ENCODE measurements at regions not wholly inside any gene's neighbourhood (a gene's known extent, or its start where the extent isn't known, plus 50 kb on each side); places are given as distances from the start of the nearest gene placed in this dataset.
"Not testable (repeated sequence)": the region's sequence is repeated elsewhere in the genome, so short reads cannot be mapped to it uniquely, and the experiment has no call there.

DNA sequence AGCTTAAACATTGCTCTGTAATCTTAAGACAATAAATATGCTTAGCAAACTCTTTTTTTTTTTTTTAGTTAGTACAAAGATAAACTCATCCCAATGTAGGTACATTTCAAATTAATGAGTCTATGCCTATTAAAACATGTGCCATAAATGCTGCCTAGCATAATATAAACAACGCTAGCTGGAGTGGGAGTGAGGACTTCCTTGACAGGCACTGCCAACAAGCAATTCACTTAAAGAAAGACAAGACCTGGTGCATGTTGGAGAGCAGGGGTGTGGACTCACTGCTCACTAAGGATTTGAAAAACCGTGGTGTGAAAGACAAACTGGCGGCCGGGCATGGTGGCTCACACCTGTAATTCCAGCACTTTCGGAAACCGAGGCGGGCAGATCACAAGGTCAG lies 187.2 kb upstream of the RGS6 start:
- no peak for DNase-seq (ENCODE audit: low read depth)

DNA sequence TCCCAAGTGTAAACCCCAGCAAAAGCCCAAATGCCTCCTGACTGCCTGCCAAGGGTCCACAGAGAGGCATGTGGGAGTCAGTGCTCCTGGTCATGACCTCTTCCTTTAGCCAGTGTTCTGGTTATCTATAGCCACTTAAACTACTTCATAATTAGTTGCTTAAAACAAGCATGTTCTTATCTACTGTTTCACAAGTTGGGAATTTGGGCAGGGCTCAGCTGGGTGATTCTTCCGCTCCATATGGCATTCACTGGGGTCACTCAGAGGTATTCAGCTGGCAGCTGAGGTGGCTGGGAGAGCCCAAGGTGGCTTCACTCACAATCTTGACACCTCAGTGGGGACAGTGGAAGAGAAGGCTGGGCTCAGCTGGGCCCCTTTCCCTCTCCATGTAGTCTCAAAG lies 184.0 kb upstream of the RGS6 start:
- DNase-seq (ENCODE audit: low read depth): no peak

DNA sequence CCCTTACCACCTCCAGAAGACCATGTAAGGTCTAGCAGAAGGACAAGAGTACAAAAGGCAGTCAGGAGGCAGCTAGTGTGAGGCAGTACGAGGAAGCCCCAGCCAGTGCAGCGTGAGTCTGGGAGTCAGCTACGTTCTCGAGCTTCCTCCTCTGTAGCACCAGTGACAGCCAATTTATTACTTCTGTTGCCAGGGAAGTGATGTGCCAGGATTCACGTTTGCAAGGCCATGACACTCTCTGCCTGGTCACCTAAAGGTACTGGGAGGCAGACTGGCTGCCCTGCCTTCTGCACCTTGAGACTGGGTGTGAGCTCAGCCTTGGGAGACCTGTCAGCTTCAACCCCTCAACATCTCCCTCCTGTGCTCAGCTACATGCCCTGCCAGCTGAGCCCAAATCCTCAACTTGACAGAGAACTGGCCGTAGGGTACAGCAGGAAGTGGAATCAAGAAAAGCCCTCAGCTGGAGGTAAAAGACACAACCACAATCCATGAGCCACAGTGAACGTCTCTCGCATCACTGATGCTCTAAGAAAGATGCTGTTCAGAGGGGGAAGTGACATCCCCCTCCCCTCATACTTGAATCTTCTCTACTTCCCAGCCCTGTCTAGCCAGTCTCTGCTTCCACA lies 182.5 kb upstream of the RGS6 start:
- DNase-seq (ENCODE audit: low read depth): no peak

DNA sequence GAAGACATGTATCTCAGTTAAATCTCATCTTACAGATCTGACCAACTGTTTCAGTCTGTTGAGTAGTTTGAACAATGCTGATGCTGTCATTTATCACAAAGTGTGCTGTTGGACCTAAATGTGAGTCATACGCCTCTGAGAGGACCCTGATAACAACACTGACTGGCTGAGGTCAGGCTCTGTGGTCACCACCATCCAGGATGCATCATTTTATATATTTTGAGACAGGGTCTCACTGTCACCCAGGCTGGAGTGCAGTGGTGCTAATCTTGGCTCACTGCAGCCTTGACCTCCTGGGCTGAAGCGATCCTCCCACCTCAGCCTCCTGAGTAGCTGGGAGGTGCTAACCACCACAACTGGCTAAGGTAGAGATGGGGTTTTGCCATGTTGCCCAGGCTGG lies 181.0 kb upstream of the RGS6 start:
- no peak for DNase-seq (ENCODE audit: low read depth)

DNA sequence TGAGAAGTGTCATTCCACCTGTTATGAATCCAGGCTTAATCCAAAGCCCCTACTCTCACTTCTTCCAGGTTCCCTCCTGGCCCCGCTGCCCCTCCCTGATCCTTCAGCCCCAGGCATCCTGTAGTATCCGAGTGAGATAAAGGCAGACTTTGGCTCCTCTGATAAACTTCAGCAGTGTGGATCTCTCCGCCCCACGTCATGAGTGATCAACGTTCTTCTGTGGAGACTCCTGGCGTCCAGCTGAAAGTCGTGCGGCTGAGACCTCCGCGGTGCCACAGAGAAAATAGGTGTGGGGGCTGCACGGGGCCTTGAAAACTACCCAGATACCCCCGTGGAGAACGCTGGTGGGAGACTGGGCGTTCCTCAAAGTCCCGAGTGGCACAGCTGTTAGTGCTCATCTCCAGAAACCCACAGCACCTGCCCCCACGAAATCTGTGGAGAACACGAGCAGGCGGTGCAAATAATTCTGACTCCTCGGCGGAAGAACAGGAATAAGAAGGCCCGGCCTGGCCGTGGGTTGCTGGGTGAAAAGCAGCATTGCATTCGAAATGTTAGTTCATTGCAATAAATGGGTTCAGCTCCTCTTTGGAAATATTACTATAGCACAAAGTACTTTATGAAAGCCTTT lies 180.0 kb upstream of the RGS6 start:
- no peak for DNase-seq (ENCODE audit: low read depth)

DNA sequence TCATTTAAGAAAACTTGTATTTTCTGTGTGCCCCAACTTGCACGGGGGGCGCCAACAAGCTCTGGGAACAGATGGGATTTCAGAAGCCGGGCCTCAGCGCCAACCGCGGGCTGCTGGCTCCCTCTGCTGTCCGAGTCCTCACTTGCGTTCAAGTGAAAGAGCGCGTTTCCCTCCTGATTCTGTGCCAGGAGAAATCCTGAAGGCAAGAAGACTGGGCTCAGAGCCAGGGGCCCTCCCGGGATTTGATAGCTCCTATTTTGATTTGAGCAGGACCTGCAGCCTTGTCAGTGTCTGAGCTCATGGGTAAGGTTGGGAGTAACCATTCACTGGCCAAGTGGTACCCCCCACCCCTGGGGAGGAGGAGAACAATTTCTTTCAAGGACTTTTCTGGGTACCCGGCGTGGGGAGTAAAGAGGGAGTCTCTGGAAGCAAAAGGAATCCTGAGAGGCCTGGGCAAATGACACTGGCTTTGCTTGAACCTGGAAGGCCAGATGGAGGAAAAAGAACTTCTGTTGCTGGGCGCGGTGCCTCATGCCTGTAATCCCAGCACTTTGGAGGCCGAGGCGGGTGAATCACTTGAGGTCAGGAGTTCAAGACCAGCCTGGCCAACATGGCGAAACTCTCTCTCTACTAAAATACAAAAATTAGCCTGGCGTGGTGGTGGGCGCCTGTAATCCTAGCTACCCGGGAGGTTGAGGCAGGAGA lies 179.0 kb upstream of the RGS6 start:
- peak; percentile 52 for DNase-seq (ENCODE audit: low read depth)

DNA sequence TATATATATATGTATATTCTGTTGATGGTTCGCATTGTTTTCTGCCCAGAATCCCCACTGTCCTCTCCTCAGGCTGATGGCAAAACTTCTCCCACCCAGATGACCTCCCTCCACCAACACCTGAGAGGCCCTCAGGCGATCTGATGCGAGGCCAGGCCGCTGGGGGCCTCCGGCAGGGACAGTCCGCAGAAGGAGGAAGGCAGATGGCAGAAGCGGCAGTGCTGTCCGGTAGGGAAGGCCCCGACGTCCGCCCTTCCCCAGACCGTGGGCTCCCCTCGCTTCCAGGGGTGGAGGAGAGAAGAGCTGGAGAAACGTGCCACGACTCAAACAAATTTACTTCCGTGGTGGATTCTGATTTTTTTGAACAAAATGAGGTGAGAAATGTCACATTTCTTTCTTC lies 178.3 kb upstream of the RGS6 start:
- DNase-seq (ENCODE audit: low read depth): no peak

DNA sequence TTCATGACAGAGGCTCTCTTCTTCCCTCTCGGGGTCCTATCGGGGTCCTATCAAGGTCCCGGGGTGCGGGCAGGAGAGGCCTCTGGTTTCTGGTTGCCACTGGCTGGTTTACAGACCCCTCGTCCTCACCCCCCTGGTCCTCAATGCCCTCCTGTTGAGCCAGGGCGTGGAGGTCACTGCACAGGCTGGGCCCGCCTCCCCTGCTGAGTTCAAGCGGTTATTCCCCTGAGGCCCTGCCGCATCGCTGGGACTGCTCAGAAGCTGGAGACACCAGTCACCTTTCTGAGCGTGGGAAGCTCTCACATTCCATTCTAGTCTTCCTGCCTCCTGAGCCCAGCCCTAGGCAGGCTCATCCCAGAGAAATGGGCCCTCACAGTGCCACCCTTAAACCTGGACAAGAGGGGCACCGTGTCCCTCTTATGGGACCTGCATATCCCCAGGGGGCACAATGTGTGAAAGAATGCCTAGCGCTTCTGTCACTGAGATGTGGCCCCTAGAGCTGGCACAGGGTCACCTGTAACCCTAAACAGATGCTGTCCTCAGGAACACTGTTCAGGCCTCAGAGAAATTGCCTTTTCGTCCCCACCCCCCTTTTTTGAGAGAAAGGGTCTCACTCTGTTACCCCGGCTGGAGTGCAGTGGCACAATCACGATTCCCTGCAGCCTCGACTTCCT lies 177.7 kb upstream of the RGS6 start:
- DNase-seq (ENCODE audit: low read depth): no peak

DNA sequence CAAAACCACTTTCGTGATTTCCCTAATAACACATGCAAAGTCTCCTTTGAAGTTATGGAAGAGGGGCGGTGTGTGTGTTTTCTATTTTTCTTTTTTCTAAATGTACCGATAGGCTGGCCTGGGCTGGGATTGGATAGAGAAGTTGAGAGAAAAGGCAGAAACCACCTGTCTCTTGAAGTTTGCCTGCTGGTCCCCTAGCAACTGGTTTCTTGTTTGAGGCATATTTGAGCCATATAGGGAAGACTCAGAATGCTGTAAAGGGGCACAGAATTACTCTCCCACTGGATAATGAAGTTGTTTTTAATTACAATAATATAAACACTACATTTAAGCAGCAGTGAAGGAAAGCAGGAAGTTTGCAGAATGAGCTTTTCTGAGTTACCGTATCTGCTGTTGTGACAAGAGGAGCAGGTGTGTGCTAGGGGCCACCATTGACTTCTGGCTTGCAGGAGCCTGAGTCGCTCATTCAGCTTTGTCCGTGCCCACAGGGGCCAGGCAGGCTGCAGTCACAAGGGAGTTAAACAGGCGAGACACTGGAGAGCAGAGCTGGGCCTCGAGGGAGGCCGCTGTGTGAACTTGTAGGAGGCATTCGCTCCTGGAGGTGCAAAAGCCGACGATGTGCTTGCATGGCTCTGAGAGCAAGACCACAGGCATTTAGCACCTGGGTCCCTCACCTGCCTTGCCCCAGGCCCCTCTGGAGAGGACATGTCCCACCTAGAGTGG lies 173.8 kb upstream of the RGS6 start:
- DNase-seq (ENCODE audit: low read depth): no peak

DNA sequence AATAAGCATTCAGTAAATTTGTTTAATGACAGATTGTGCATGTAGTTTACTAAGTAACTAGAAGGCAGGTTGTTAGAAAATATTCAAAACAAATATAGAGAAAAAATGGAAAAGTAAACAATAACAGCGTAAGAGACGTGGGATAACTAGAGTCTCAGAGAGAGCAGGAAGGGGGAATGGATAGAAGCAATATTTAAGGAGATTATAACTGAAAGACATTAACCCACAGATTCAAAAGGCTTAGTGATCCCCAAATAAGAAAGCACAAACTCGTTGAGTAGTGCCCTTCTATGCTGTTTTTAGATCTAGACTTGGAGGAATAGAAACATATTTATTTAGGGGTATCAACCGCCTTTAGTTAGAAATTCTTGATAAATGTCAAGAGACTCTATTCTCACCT lies 169.7 kb upstream of the RGS6 start:
- DNase-seq (ENCODE audit: low read depth): no peak

DNA sequence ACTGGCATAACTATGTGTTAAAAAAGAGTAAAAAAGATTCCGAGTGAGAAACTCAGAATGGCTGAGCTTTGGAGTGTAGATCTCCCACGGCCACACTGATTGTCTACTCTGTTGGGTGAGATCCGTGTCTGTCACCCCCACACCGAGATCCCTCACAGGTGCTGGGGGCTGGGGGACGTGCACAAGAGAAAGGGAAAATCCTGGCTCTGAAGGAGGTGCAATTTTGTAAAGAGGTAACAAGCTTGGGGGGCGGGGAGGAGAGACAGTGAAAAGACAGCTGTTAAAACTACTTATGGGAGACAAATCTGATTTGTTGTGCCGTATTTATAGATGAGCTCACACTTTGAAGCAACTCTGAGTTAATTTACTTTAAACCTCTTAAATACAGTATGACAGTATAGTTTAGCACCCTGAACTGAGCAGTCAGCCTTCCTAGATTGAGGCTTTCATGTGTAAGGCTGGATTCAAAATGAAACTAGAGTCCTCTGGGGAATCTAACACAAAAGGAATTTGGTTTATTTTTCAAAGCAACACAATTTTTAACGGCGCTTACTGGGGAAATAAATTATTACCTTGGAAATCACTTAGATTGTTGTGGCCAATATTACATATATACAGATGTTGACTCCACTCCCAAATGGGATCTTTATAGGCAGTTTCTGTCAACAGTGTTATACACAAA lies 167.4 kb upstream of the RGS6 start:
- DNase-seq (ENCODE audit: low read depth): no peak

DNA sequence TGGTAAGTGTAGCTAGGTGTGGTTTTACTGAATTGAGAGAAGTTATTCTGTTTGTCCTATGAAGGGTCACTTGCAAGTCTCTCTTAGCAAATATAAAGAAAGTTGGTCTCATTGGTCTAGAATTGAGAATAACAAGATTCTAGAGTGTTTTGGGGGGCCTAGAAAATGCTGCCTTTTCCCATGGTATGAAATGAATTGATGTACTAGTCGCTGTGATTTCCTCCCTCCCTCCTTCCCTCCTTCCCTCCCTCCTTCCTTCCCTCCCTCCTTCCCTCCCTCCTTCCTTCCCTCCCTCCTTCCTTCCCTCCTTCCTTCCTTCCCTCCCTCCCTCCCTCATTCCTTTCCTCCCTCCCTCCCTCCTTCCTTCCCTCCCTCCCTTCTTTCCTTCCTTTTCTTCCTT lies 166.7 kb upstream of the RGS6 start:
- DNase-seq (ENCODE audit: low read depth): no peak

DNA sequence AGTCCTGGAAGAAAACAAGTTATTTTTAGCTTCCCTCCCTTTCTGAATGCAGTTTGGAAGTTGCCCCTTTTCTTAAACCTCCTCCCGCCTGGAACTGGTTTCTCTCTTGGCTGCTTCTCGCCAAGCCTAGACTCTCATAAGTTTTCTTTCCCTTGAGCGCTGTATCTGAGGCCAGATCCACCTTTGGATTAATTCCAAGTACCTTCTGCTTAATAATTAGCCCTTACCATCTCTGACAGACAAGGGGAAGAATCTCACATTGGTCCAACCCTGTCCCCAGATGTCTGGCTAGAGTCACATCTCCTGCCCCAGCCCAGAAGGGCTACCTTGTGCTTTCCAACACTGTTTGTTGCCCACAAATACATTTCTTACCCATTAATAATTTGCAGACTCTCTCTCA lies 161.8 kb upstream of the RGS6 start:
- DNase-seq (ENCODE audit: low read depth): no peak

DNA sequence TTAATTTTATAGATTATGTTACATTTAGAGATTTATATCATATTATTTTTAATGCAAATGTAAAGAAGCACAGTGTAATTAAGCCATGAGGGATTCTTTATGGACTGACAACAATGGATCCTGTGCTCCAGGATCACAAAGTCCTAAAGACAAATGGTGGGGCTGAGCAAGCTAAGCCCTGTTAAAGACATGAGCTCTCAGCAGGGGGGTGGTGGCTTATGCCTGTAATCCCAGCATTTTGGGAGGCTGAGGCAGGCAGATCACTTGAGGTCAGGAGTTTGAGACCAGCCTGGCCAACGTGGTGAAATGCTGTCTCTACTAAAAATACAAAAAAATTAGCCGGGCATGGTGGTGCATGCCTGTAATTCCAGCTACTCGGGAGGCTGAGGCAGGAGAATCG lies 160.8 kb upstream of the RGS6 start:
- not testable (repeated sequence) for DNase-seq (ENCODE audit: low read depth)

DNA sequence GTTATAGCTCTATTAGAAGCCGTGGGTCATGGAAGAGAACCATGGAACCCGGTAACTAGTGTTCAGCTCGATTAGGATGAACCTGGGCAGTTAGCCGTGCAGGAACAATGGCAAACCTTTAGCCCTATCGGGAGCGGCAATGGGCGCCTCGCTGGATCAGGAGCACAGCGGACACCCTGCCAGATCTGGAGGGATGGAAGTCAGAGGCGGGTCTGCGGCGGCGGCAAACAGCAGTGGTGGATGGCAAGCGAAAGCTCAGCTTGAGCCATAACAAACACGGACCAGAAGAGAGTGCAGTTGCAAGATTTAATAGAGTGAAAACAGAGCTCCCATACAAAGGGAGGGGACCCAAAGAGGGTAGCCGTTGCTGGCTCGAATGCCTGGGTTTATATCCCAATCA lies 160.2 kb upstream of the RGS6 start:
- not testable (repeated sequence) for DNase-seq (ENCODE audit: low read depth)

DNA sequence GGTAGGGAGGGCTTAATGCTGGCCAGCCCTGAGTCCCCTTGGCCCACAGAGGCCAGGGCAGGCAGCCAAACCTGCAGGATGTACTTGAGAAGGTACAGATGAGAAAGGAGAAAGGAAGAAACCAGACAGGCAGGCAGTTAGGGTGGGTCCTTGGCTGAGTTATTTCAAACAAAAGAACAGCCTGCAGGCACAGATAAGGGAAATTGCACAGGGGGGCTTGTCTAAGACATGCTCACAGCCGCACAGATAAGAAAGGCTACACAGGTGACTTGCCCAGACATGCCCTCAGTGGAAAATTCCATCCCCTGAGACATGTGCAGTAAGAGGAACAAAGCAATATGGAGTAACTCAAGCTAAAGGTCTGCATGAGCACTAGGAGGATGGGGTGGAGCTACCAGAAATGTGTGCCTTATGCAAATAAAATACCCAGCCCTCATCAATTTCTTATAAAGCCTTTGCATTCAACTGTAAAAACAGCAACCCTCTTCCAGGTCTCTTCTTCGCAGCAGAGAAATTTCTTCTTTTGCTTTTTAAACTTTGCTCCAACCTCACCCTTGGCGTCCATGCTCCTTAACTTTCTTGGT lies 158.2 kb upstream of the RGS6 start:
- DNase-seq (ENCODE audit: low read depth): no peak

DNA sequence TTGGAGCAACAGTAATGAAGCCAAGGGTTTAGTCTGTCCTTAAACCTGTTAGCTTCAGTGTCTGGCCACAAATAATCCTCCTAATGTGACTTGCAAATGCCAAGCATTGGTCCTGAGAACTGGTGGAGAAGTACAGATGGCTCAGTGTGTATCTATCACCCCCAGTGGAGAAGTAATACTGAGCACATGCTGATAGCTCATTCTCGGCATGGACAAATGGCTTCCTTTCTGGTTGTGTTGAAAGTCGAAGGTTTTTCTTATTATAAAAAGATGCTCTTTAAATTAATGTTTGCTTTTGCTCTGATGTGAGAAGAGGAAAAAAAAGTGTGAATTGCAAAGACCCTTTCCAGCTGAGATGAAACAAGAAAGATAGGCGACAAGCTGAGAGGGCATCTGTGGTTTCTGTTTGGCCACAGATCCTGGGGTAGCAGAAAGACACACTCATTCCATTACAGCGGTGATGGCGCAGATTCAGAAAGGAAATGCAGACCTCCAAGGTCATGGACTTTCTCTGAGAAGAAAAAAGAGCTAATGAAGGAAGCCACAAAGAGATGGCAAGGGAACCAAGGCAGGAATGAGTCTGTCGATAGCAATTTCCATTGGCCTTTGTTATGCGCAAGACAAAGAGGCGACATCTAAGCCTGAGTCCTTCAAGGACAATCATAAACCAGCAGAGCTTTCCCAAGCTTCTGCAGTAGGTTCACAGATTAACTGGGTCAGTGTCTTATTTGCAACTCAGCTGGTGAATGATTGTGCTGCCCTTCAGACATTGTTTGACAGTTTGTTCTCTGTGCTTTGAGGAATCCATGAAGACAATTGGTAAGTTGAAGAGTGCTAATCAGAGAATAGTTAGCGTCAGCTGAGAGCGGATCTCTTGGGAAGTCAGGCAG lies 155.5 kb upstream of the RGS6 start:
- DNase-seq (ENCODE audit: low read depth): no peak

DNA sequence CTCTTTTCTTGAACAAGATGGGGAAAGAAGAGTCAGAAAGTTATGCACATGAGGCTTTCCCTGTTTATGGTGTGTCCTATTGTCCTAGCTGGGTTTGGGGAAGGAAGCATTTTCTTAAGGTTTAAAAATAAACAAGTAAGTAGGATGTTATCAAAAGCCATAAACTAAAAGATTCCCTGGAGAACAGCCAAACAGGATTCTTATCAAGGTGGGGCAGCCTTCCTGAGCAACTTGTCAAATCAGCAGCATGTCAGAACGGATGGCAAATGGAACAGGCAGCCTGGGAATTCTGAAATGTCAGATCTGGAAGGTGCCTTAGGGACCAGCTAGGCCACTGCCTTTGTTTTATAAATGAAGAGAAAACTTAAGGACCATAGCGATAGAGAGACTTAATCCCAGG lies 152.2 kb upstream of the RGS6 start:
- no peak for DNase-seq (ENCODE audit: low read depth)

DNA sequence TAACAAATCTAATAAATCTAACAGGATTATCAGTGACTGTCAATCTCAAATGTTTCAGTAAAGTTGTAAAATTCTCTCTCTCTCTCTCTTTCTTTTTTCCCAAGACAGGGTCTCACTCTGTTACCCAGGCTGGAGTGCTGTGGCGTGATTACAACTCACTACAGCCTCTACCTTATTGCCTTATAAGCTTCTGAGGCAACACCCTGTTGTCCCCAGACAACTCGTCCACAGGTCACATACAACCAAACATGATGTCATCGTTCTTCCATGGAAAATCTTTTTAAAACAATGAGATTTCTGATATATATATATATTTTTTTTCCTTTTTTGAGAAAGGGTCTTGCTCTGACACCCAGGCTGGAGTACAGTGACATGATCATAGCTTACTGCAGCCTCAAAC lies 151.4 kb upstream of the RGS6 start:
- no peak for DNase-seq (ENCODE audit: low read depth)

DNA sequence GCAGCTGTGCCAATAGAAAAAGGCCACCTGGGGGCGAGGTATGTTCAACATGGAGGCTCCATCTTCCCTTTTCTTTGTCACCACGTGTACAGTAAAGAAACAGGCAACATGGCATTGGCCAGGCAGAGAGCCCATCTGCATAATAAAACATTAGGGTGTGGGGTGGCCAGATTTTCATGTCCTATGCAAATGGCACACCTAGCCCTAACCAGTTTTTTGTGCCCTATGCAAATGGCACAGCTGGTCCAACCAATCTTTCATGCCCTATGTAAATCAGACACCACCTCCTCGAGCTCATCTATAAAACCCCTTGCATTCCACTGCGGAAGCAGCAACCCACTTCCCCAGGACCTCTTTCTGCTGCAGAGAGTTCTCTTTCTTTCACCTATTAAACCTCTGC lies 149.1 kb upstream of the RGS6 start:
- DNase-seq (ENCODE audit: low read depth): no peak

DNA sequence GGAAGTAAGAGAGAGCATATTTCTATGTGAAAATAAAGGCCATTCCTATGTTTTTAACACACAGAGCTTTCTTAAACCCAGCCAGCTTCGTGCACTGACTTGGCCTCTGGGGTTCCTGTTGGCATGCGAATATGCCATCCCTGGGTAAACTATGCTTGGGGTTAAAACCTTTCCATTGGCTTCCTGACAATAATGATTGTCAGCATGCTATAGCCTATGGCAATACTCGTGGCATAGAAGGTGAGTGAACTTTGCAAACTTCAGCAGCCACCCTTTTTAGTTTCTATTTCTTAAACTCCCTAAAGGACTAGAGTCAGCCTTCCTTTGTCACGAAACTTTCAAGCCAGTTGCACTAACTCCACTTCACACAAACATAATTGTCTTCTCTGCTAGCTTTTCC lies 148.4 kb upstream of the RGS6 start:
- DNase-seq (ENCODE audit: low read depth): no peak
